HK-2 (cell line): ENCODE measurements at regions not wholly inside any gene's neighbourhood (a gene's known extent, or its start where the extent isn't known, plus 50 kb on each side); places are given as distances from the start of the nearest gene placed in this dataset.

Experiments
- DNase-seq: peaks from one replicate; pipeline ENCODE4 v3.0.0-alpha.2; 2018; ENCODE audit not compliant: unreplicated experiment

DNA sequence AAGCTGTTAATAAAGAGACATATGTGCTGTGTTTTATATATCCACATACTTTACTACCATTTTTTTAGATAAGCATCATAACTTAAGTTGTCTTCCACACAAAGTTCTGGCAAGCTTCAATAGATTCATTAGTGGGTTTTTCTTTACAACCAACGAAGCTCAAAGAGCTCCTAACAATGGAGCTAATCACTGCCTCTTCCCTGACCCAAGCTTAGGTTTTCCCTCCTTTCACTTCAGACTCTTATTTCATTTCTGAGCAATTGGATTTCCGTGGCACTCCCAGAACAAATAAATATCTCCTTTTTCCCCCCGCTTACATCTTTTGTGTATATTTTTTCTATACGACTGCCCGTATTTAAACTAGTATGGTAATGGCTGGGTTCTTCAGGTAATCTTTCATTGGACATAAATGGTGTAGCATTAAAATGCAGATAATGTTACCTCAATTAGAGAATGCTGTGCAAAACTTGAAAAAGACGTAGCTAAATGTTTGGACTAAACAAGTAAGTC, 275.5 kb upstream of the TMEM161B start:
- DNase-seq: no peak

DNA sequence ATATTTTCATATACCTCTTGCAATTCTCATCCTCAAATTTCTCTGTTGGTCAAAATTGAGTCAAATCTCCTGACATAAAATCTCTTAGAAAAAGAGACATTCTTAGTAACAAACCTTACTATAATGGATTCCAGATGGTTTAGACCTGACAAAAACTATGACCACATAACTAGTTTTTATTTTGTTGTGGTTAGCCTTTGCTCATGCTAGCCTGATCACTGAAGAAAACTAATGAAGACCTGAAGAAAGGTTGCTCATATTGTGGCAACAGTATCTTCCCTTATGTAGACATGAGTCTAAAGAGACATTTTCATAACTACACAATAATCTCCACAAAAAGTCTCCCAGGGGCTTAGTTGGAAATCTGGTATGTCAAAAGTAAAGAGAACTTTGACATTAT, 274.1 kb upstream of the TMEM161B start:
- DNase-seq: no peak

DNA sequence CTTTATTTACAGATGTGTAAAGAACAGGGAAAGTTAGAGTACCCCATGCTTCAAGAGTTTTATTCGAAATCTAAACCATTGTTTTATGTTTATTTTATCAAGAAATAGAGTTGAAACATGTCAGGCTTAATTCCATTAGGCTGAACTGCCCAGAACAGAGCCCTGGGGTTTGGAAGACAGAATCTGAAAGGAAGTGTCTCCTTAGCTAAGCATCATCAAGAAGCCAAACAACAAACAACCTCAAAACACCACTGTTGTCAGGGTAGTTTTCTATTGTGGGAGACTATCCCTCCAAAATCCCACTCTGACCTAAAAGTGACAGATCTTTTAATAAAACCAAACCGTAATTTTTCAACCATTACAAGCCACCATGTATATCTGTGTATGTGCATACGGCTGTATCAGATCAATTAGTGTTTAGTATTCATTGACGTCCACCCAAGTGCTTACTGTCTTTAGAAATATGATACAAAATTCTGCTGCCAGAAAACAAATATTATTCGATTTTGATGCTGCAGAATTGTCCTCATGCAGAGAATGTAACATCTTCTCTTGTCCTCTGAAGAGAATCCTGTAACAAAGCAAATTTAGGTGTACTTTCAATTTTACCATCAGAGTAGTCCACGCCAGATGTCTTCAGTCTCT, 271.9 kb upstream of the TMEM161B start:
- DNase-seq: no peak

DNA sequence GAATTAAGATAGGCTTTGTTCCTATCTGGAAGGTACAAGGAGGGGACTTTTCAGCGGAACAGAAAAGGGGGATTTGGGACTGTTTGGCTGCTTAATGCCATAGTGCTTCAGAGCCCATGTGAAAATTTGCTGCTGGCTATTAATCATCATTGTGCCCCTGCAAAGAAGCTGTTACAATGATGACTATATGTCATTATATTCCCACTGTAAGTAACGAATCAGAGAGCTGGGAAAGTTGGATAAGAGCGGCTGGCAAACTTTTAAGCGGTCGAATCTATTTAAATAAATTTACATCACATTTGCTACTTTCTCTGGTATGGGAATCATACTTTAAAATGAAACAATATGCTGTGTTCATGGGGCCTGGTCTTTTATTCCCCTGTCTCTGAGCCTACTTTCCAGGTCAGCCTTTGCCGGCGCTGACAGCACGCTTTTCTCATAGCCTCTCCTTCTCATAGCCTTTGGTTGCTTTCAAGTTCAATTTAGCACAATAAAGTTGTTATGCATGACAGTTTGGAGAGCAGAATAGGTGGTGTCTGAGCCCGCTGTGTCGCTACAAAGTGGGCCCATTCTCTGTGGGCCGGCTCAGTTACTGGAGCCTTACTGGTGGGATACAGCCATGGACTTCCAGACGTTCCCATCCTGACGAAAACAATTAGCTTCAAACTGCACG, 271.2 kb upstream of the TMEM161B start:
- DNase-seq: no peak

DNA sequence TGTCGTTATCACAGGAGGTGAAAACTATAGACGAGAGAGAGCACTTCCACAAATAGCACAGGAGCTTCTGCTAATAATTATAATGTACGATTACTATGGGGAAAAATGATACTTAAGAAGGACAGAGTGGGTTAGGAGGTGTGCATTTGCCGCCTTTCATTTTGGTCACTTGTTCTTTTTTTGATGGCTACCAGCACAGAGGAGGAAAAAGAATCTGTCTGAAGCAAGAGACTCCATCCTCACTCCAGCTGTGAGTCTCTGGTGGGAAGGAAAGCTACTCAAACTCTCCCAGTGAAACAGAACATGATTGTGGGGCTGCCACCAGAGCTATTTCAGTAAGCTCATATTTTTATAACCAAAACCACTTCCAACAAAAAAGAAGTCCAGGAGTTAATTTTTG, 270.4 kb upstream of the TMEM161B start:
- no peak for DNase-seq

DNA sequence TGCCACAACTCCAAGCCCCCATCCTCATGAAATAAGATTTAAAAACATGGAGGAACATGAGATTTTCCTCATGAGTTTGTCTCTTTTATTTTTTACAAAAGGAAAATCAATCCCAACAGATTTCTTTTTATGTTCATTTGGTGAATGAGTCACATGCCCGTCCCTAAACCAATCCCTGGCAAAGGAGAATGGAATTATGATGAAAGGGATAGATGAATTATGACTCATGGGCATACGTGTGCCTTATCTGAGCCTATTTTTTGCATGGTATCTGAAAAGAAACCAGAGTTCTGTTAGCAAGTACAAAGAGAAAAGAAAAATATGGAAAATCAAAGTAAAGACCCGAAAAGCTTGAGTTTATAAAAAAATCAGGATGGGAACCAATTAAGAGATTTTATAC, 267.5 kb upstream of the TMEM161B start:
- DNase-seq: no peak

DNA sequence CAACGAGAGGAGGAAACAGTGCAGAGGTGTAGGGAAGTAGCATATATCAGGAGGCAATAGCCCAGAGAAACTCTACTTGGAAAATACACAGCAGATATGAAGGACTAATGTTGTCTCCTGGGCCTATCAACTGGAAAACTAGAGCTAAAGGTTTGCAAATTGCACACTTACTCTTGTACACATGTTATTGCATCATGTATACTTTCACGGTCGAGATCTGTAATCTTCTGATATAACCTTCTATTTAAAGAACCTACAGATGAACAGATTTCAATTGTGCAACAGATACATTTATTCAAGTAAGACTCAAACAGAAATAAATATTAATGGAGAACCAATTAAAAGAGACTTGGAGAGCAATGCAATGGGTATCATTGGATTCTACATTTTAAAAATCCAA, 256.3 kb upstream of the TMEM161B start:
- no peak for DNase-seq

DNA sequence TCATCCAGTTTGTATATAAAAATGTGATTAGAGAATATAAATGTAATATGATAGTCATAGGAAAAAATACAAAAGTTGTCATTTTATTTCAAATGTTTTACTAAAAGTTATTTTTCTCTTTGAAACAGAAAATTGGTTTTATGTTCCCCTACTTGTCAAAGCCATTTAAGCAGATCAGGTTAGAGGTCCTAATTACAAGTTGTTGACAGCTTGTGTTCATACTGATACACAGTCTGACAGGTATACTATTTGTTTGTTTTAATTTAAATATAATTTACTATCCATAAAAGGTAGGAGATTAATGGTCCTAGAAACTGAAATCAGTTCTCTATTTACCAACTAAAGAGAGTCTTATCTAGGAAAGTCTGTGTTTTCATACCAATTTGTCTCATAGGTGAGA, 250.4 kb upstream of the TMEM161B start:
- DNase-seq: no peak

DNA sequence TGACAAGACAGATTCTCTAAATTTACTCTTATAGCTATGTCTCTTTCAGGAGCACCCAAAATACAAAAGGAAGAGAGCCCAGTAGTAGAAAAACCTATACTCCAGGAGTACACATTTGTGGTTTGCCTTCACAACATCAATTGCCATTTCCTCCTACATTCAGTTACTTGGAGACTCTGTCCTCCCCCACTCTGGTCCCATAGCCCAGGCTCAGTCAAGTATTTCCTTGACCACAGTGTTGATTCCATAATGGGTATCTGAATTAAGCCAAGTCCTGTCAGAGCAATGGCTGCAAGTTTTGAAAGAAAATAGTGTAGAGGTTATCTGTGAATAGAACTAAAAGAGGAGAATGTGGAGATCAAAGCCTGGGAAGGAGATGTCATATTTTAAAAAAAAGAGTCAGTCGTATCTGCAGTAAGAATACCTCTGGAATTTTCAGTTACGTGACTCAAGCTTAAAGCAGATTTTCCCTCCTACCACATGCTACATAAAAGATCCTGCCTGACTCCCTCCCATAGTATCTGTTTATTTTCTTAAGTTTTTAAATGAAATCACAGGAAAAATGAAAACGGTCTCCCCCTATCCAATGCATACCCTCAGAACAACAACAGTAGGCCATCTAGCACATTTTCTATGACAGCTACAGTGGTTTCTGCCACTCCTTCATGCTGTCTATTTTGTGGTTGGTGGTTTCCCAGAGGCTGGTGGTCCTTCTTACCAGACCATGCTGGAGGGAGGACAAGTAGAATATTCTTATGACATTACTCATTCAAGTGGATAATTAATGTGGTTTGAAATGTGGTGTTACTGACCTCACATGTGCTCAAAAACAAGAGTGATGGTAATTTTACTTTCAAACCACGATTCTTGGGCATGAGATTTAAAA, 249.7 kb upstream of the TMEM161B start:
- DNase-seq: no peak

DNA sequence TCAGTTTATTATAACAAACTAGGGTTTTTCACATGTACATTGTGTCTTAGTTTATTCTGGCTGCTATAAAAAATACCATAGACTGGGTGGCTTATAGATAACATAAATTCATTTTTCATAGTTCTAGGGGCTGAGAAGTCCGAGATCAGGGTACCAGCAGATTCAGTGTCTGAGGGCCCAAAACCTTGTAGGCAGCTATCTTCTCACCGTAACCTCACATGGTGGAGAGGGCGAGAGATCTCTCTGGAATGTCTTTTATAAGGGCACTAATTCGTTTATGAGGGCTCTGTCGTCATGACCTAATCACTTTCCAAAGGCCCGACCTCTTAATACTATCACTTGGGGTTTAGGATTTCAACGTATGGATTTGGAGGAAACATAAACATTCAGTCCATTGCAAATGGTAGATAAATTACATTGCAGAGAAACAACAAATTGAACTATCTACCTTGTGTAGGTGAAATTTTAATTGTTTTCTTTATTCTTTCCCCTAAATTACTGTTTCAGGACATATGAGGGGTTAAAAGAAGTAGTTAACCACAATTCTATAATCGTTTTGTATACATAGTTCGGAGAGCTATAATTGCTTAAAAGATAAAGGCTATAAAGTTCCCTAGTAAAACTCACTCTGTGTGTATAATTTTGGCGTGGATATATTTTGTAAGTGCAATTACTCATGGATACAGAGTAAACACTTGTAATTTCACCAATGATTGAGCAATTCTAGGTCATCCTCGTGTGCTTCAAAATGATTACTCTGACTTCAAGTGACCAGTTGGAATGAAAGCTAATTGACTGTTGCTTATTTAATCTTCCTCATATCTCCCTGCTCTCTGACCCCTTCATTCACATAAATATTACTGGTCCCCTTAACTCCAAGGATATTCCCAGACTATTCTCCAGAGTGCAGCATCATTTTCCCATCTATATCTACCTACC, 247.5 kb upstream of the TMEM161B start:
- no peak for DNase-seq

DNA sequence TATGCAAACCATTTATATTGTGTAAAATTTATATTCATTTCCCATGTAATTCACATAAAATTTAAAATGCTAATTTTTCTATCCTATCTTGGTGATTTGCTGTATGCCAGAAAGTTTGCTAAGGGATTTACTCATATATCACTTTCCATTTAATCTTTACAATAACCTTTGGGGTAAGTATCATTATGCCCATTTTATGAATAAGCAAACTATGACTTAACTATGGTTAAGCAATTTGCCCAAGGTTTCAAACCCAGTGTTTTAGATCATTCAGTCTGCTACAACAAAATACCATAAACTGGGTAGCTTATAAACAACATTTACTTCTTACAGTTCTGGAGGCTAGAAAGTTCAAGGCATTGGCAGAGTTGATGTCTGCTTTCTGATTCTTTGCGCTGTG, 246.4 kb upstream of the TMEM161B start:
- DNase-seq: no peak

DNA sequence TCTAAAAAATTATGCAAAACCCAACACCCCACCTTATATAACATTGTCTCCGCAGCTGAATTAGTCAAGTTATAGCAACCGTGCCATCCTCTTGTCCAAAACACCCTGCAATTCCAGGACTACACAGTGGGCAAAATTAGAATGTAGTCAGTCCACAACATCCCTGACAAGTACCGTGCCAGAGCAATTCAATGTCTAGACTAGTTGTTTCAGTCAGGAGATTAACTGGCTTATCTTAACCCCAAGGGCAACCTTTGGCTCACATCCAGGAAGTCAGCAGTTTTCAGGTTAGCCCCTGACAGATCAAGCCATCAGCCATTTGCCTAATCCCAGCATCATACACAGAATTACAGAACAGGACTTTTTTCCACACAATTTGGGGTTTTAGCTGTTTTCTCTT, 240.8 kb upstream of the TMEM161B start:
- no peak for DNase-seq

DNA sequence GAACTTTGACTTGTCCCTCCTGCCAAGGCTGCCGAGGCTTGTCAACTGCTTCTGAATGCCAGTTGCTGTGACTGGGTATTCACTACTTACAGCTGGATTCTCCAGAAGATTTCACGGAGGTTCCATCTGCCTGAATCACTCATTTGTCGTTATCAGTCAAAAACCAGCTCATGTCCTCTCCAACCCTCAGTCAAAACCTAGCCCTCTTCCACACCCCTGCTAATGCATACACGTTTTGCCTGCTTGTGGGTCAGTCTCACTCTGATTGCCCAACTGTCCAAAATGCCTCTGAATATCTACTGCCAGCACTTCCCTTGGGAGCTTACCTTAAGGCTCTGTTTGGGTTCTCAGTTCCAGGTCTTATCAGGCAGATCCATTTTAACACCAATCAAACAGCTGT, 238.6 kb upstream of the TMEM161B start:
- DNase-seq: no peak

DNA sequence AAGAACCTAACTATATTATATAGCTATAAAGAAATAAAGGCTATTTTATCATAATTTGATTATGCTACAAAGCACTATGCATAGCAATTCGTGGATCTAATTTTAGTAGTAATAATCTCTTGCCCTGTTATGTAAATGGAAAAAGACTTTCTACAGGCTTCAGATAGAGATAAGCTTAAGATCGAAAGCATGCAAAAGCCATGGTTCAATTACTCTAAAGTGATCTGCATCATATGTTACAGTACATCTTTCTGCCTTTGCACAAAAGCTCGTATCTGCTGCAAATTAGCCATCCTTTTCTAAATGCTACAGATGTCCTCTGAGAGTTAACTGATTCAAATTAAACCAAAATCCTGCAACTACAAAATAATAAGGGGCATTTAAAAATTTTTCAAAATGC, 234.8 kb upstream of the TMEM161B start:
- no peak for DNase-seq

DNA sequence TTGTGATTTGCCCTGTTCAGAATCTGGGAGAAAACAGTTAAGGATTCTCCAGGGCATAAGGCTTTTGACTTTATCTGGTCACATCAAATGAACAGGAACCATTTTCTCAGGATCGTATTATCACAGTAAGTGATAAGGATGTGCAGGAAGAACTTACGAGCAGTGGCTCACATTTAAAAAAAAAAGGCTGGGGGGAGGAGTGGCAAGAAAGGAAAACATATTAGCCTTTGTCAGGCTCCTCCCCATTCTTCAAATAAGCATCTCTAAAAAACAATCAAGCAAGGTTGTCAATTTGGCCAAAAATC, 234.3 kb upstream of the TMEM161B start:
- DNase-seq: no peak

DNA sequence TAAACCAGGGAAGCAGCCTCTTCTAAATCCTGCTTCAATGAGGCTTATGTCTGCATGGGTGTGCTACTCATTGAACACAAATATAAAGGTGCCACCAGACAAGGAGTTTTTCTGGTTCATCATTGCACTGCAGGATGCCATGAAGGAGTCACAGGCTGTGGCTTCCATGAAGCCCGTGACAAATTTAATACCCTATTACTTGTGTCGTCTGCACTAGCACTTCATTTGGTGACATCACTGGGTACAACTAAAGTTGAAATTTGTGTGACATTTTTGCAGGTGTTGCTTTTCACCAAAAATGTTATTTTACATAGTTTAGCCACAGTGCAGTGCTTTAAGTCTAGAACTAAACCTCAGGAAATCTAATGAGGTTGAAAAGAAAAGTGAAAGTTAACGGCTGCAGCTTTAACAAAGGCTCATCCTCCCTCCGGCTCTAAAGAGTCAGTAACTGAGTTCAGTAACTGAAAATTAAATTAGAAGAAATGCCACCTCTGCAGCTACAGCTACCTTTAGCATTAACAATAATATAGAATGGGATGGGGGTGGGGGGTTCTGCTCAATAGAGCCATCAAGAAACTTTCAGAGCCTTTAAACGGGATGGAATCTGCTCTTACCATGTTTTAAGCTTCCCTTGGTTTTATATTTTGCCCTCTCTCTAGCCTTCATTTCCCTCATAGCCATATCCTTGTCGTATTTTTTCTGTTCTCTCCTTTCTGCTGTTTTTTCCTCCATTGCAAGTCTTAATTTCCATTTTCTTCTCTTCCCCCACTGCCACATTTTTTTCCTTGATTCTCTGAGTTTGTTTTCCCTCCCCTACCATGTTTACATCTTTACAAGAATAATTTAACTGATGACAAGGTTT, 233.8 kb upstream of the TMEM161B start:
- DNase-seq: no peak

DNA sequence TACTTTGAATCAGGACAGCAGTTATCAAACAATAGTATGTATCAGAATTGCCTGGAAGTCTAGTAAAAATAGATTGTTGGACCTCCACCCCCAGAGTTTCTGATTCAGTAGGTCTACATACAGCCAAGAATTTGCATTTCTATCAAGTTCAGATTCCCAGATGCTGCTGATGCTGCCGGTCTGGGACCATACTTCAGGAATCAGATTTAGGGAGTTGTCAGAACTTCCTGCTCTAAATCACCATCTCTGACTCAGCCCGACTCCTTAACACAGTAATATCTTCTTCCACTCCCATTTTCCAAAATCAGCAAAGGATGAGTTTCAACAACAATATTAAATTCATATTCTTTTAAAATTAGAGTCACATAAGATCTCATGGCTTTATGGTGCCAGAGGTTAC, 227.2 kb upstream of the TMEM161B start:
- DNase-seq: no peak

DNA sequence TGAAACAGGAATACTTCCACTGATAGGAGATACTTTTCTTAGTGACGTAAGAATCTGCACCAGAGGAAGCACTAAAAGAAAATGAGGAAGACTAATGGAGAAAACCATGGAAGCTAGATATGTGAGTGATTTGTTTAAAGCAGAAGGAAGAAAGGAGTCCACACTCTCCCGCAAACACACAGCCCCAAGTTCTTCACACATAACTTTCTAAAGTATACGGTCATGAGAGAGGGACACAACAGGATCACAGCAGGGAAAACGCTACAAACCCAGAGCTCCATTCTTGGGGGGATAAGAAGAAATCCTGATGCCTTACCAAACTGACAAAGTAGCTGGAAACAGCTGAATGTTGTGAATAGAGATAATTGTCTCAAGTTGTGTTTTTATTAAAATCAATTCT, 222.2 kb upstream of the TMEM161B start:
- DNase-seq: no peak

DNA sequence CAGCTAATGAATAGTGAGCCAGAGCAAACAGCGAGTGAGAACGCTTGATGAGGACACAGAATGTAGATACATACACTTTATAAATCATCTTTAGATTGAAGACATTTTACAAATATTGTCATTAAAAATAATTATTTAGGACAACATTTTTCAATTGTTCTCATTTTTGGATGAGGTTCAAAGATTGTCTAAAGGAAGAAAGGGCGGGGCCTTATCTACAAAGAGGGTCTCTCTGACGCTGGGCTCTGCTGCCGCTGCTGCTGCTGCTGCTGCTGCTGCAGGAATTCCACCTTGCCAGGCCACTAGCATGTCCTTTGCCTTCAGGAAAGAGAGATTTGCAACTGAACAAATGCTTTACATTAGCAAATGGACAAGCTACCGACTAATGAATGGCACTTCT, 220.7 kb upstream of the TMEM161B start:
- DNase-seq: no peak

DNA sequence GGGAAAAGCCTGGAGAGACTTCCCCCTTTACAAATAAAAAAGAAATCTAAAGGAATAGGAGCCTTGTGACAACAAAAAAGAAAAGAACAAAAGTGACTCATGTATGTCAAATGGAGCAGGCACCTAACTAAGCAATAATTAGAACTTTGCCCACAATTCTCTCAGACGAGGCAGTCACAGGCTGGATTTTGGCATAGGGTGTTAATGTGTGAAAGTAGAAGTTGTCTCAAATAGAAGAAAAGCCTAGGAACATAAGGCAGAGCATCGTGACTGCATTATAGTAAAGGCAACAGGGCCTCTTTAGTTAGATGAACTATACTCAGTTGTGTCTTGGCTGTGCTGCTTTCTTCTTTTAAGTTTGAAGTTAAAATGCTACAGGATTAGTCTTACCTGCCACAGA, 219.9 kb upstream of the TMEM161B start:
- DNase-seq: no peak

DNA sequence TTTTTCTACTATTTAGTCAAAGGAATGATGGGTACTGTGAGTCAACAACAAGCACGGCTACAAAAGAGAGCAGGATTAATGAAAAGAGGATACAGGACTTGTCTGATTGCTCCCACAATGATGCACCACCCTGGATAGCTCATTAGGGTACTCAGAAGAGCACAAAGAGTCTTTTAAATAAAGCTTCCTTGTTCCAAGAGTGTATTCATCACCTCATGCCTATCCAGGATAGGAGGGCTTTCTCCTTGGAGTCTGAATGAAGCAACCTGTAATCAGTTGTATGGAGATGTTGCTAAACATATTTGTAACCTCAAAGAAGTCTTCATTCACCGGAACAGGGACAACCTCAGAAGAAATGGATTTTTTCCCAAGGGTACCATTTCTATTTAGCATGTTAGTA, 219.5 kb upstream of the TMEM161B start:
- DNase-seq: no peak
